GM23338 (cell line): ENCODE measurements at regions not wholly inside any gene's neighbourhood (a gene's known extent, or its start where the extent isn't known, plus 50 kb on each side); places are given as distances from the start of the nearest gene placed in this dataset.

Experiments used
- CREB1 ChIP-seq: fragments of 250-450 bp; sonication (Bioruptor Pico); IDR thresholded peaks from 2 replicates; pipeline ENCODE4 v1.5.0; 2020; ENCODE audit warnings: low read depth, mild to moderate bottlenecking, moderate library complexity
- ETS1 ChIP-seq: IDR thresholded peaks from 2 replicates; pipeline ENCODE4 v1.6.1; 2016; ENCODE audit warnings: antibody characterized with exemption
- EZH2 ChIP-seq: fragments of 200-600 bp; sonication (generic); IDR thresholded peaks from one replicate; pipeline ENCODE4 v1.8.0; 2017; ENCODE audit warnings: antibody characterized with exemption, mild to moderate bottlenecking, low read depth; ENCODE audit not compliant: unreplicated experiment
- EZH2phosphoT487 ChIP-seq: fragments of 200-600 bp; sonication (generic); IDR thresholded peaks from one replicate; pipeline ENCODE4 v1.8.1; 2018; ENCODE audit warnings: antibody characterized with exemption; ENCODE audit not compliant: unreplicated experiment
- JUNB ChIP-seq: IDR thresholded peaks from one replicate; pipeline ENCODE4 v1.6.1; 2016; ENCODE audit warnings: antibody characterized with exemption; ENCODE audit not compliant: unreplicated experiment
- POLR2AphosphoS5 ChIP-seq: IDR thresholded peaks from 2 replicates; pipeline ENCODE4 v1.6.1; 2016; ENCODE audit warnings: antibody characterized with exemption, low read depth
- REST ChIP-seq: IDR thresholded peaks from one replicate; pipeline ENCODE4 v1.6.1; 2018; ENCODE audit warnings: antibody characterized with exemption; ENCODE audit not compliant: unreplicated experiment
- ZNF331 ChIP-seq: fragments of 250-450 bp; sonication (Bioruptor Pico); IDR thresholded peaks from 2 replicates; pipeline ENCODE4 v1.5.0; 2020; ENCODE audit warnings: low read depth, mild to moderate bottlenecking, moderate library complexity
- TF ChIP-seq, protein P1 (sequence below), 2 experiments: fragments of 200-600 bp in 1 of 2; sonication (generic) in 1 of 2; conservative IDR thresholded peaks; 2 replicates each; pipeline versions ENCODE4 v1.5.1 to v1.6.1; 2016 to 2017; ENCODE audit warnings: antibody characterized with exemption in 2 of 2, low read depth in 2 of 2, mild to moderate bottlenecking in 2 of 2, moderate library complexity in 1 of 2

DNA sequence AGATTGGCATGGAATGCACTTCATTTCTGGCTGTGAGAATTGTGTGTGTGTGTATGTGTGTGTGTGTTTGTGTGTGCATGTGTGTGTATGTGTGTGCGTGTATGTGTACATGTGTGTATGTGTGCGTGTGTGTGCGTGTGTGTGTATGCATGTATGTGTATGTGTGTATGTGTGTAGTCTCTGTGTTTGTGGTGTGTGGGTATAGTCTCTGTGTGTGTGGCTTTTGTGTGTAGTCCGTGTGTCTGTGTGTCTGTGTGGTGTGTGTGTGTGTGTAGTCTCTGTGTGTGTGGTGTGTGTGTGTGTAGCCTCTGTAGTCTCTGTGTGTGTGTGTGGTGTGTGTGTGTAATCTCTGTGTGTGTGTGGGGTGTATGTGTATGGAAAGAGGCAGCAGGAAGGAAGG lies 247.3 kb upstream of the SOX11 start:
- TF ChIP-seq POLR2AphosphoS5 (no peak), EZH2 (no peak), REST (no peak), EZH2phosphoT487 (no peak), CREB1 (CRISPR knock-in tag) (no peak), ZNF331 (CRISPR knock-in tag) (no peak), JUNB (no peak), ETS1 (no peak)
- TF ChIP-seq, protein P1, sequence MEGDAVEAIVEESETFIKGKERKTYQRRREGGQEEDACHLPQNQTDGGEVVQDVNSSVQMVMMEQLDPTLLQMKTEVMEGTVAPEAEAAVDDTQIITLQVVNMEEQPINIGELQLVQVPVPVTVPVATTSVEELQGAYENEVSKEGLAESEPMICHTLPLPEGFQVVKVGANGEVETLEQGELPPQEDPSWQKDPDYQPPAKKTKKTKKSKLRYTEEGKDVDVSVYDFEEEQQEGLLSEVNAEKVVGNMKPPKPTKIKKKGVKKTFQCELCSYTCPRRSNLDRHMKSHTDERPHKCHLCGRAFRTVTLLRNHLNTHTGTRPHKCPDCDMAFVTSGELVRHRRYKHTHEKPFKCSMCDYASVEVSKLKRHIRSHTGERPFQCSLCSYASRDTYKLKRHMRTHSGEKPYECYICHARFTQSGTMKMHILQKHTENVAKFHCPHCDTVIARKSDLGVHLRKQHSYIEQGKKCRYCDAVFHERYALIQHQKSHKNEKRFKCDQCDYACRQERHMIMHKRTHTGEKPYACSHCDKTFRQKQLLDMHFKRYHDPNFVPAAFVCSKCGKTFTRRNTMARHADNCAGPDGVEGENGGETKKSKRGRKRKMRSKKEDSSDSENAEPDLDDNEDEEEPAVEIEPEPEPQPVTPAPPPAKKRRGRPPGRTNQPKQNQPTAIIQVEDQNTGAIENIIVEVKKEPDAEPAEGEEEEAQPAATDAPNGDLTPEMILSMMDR (conservative IDR thresholded peaks at IDR 0.05; ENCODE audit: low read depth in 2 of 2), result no peak
